Kidney epithelial cell (primary cell): ENCODE measurements at regions not wholly inside any gene's neighbourhood (a gene's known extent, or its start where the extent isn't known, plus 50 kb on each side); places are given as distances from the start of the nearest gene placed in this dataset.
A peak's percentile ranks its signal among the peaks of the same experiment; 100 is the strongest.

ENCODE experiments used
- DNase-seq: peaks from one replicate; pipeline ENCODE4 v3.0.0-alpha.2; 2010; ENCODE audit warnings: low read depth
- H3K27me3 ChIP-seq: 2 replicates; pipeline ENCODE4 v1.6.0; 2011; ENCODE audit warnings: low read length; ENCODE audit not compliant: control insufficient read depth, insufficient read depth
- H3K36me3 ChIP-seq: 2 replicates; pipeline ENCODE4 v1.5.1; 2011; ENCODE audit warnings: low read length; ENCODE audit not compliant: control insufficient read depth, insufficient read depth
- H3K4me3 ChIP-seq: 2 replicates; pipeline ENCODE4 v1.5.1; 2011; ENCODE audit warnings: low read depth, mild to moderate bottlenecking, control low read depth, low read length
- CTCF ChIP-seq: IDR thresholded peaks from 2 replicates; pipeline ENCODE4 v1.5.1; 2011; ENCODE audit warnings: mild to moderate bottlenecking, moderate library complexity, low read length, control low read depth, inconsistent platforms; ENCODE audit not compliant: insufficient read depth, poor library complexity, severe bottlenecking

GRCh38 chr6:140766999-140767398 lies 1365.7 kb upstream of the GJE1 start:
- no peak for DNase-seq
- TF ChIP-seq CTCF, result no peak
- Histone ChIP-seq H3K36me3 (no peaks in the 10 kb centered on the region), H3K27me3 (no peaks in the 10 kb centered on the region), H3K4me3 (no peak overlapping the region)

- no peak overlapping the region for H3K4me3 ChIP-seq
- DNase-seq, result no peak
- TF ChIP-seq CTCF, result no peak
- H3K27me3 ChIP-seq, result no peaks in the 10 kb centered on the region
- no peaks in the 10 kb centered on the region for H3K36me3 ChIP-seq
Observed at GRCh38 chr6:140758169-140758877, 1374.4 kb upstream of the GJE1 start.

GRCh38 chr6:140752234-140752633 lies 1377.8 kb upstream of the CITED2 start:
- Histone ChIP-seq H3K4me3 (no peak overlapping the region), H3K36me3 (no peaks in the 10 kb centered on the region), H3K27me3 (no peaks in the 10 kb centered on the region)
- DNase-seq, result no peak
- TF ChIP-seq CTCF, result no peak

GRCh38 chr6:140747114-140747513 lies 1372.7 kb upstream of the CITED2 start:
- no peaks in the 10 kb centered on the region for H3K27me3 ChIP-seq
- TF ChIP-seq CTCF, result no peak
- H3K36me3 ChIP-seq, result no peaks in the 10 kb centered on the region
- no peak for DNase-seq
- no peak overlapping the region for H3K4me3 ChIP-seq

GRCh38 chr6:140744659-140745320 lies 1370.3 kb upstream of the CITED2 start:
- peak; percentile 19 for DNase-seq
- H3K36me3 ChIP-seq, result no peaks in the 10 kb centered on the region

More at GRCh38 chr6:140744659-140745320, 1370.3 kb upstream of the CITED2 start:
- H3K27me3 ChIP-seq, result no peaks in the 10 kb centered on the region
- H3K4me3 ChIP-seq, result no peak overlapping the region
- TF ChIP-seq CTCF, result no peak
